ENCODE measurements at regions not wholly inside any gene's neighbourhood (a gene's known extent, or its start where the extent isn't known, plus 50 kb on each side); places are given as distances from the start of the nearest gene placed in this dataset.

- H3K9me3 ChIP-seq (ENCODE audit: control insufficient read depth, low read depth, low read length) = no peaks in the 10 kb centered on the region
- H2BK12ac ChIP-seq (ENCODE audit: insufficient read length, low read depth, low read length) = no peak overlapping the region
- Mint-ChIP-seq H3K9me3 (peaks cover 0 to 3% of the 10 kb centered on the region in 2 experiments; a peak in 2 of 5 replicates), H3K4me3 (no peak overlapping the region), H3K27me3 (ENCODE audit: low read depth) (no peaks in the 10 kb centered on the region), H3K4me1 (no peaks in the 10 kb centered on the region), H3K27ac (no peak overlapping the region), H3K36me3 (ENCODE audit: insufficient read depth in 1 of 3, low read depth in 3 of 3) (no peaks in the 10 kb centered on the region)
- no peak overlapping the region for H4K5ac ChIP-seq (ENCODE audit: insufficient read length, low read depth, low read length)
- no peak overlapping the region for H2AK5ac ChIP-seq (ENCODE audit: insufficient read length, low read length)
- H3K4me1 ChIP-seq (ENCODE audit: insufficient read depth, low read length) = no peaks in the 10 kb centered on the region
- no peak overlapping the region for H3K4ac ChIP-seq (ENCODE audit: low read depth, low read length)
- no CpG with 5 or more reads among the region's 2 CpGs for WGBS (ENCODE audit: extremely low coverage, insufficient read length, low lambda C conversion rate)
- H3K23ac ChIP-seq (ENCODE audit: insufficient read length, low read depth, low read length) = no peak overlapping the region
- no peaks in the 10 kb centered on the region for H3K79me1 ChIP-seq (ENCODE audit: insufficient read depth, low read depth, low read length, poor library complexity, severe bottlenecking)
- H2BK120ac ChIP-seq (ENCODE audit: low read depth, low read length, poor library complexity, severe bottlenecking) = no peak overlapping the region
- no peak overlapping the region for H3K27ac ChIP-seq (ENCODE audit: insufficient read length, low read depth, low read length)
- no peak overlapping the region for H2BK5ac ChIP-seq (ENCODE audit: insufficient read length, low read length)
- no peak overlapping the region for H3K9ac ChIP-seq (ENCODE audit: extremely low read depth, insufficient read length, low read length)
- no peaks in the 10 kb centered on the region for H4K20me1 ChIP-seq (ENCODE audit: control insufficient read depth, insufficient read depth, insufficient read length)
- TF ChIP-seq CTCF (conservative IDR thresholded peaks at IDR 0.05) = no peak
- no peak overlapping the region for H3K14ac ChIP-seq (ENCODE audit: insufficient read depth, low read length)
- no peaks in the 10 kb centered on the region for H3K79me2 ChIP-seq (ENCODE audit: insufficient read depth, low read length)
- no peak overlapping the region for H3K4me2 ChIP-seq (ENCODE audit: insufficient read depth, insufficient read length, low read length)
- no peak overlapping the region for H2BK15ac ChIP-seq (ENCODE audit: low read depth, low read length)
- H2BK20ac ChIP-seq (ENCODE audit: low read depth, low read length, poor library complexity, severe bottlenecking) = no peak overlapping the region
- no peaks in the 10 kb centered on the region for H3K27me3 ChIP-seq (ENCODE audit: insufficient read depth, low read length)
- no peak overlapping the region for H2AFZ ChIP-seq (ENCODE audit: low read length)
- no peak overlapping the region for H3K56ac ChIP-seq (ENCODE audit: insufficient read length, low read depth, low read length)
- no peak overlapping the region for H4K91ac ChIP-seq (ENCODE audit: insufficient read length, low read depth, low read length)
- no peak overlapping the region for H4K8ac ChIP-seq (replicated peaks; ENCODE audit: insufficient read length, low read depth, low read length)
- no peak overlapping the region for H3K18ac ChIP-seq (ENCODE audit: insufficient read length, low read depth, low read length)
- no peak for DNase-seq
- no peak overlapping the region for H3T11ph ChIP-seq (ENCODE audit: low read length)
- no peaks in the 10 kb centered on the region for H3K23me2 ChIP-seq (ENCODE audit: insufficient read length, low read depth, low read length, poor library complexity, severe bottlenecking)
Measured at GRCh38 chr9:28177142-28177541, 603.9 kb upstream of the C9orf72 start.

Data from H9 (cell line).